ENCODE measurements at regions not wholly inside any gene's neighbourhood (a gene's known extent, or its start where the extent isn't known, plus 50 kb on each side); places are given as distances from the start of the nearest gene placed in this dataset.

- TF ChIP-seq ZFP3 (CRISPR knock-in tag; IDR thresholded peaks at IDR 0.05) (no peak), BACH2 (CRISPR knock-in tag; IDR thresholded peaks at IDR 0.05; ENCODE audit: borderline replicate concordance) (no peak), PATZ1 (CRISPR knock-in tag; IDR thresholded peaks at IDR 0.05; ENCODE audit: borderline replicate concordance) (no peak), CREB5 (CRISPR knock-in tag; IDR thresholded peaks at IDR 0.05; ENCODE audit: low read depth) (no peak), GLIS3 (CRISPR knock-in tag; IDR thresholded peaks at IDR 0.05) (no peak), TOX (CRISPR knock-in tag; IDR thresholded peaks at IDR 0.05; ENCODE audit: borderline replicate concordance) (no peak), ESRRG (CRISPR knock-in tag; IDR thresholded peaks at IDR 0.05) (no peak)
- TF ChIP-seq, protein P1, sequence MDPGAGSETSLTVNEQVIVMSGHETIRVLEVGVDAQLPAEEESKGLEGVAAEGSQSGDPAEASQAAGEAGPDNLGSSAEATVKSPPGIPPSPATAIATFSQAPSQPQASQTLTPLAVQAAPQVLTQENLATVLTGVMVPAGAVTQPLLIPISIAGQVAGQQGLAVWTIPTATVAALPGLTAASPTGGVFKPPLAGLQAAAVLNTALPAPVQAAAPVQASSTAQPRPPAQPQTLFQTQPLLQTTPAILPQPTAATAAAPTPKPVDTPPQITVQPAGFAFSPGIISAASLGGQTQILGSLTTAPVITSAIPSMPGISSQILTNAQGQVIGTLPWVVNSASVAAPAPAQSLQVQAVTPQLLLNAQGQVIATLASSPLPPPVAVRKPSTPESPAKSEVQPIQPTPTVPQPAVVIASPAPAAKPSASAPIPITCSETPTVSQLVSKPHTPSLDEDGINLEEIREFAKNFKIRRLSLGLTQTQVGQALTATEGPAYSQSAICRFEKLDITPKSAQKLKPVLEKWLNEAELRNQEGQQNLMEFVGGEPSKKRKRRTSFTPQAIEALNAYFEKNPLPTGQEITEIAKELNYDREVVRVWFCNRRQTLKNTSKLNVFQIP (CRISPR knock-in tag; IDR thresholded peaks at IDR 0.05; ENCODE audit: borderline replicate concordance, low read depth) = no peak
- TF ChIP-seq, protein P2, sequence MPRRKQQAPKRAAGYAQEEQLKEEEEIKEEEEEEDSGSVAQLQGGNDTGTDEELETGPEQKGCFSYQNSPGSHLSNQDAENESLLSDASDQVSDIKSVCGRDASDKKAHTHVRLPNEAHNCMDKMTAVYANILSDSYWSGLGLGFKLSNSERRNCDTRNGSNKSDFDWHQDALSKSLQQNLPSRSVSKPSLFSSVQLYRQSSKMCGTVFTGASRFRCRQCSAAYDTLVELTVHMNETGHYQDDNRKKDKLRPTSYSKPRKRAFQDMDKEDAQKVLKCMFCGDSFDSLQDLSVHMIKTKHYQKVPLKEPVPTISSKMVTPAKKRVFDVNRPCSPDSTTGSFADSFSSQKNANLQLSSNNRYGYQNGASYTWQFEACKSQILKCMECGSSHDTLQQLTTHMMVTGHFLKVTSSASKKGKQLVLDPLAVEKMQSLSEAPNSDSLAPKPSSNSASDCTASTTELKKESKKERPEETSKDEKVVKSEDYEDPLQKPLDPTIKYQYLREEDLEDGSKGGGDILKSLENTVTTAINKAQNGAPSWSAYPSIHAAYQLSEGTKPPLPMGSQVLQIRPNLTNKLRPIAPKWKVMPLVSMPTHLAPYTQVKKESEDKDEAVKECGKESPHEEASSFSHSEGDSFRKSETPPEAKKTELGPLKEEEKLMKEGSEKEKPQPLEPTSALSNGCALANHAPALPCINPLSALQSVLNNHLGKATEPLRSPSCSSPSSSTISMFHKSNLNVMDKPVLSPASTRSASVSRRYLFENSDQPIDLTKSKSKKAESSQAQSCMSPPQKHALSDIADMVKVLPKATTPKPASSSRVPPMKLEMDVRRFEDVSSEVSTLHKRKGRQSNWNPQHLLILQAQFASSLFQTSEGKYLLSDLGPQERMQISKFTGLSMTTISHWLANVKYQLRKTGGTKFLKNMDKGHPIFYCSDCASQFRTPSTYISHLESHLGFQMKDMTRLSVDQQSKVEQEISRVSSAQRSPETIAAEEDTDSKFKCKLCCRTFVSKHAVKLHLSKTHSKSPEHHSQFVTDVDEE (CRISPR knock-in tag; IDR thresholded peaks at IDR 0.05) = no peak
- ATAC-seq = no peak
Observed at GRCh38 chr6:86255973-86256372, 613.3 kb upstream of the SYNCRIP start.

DNA sequence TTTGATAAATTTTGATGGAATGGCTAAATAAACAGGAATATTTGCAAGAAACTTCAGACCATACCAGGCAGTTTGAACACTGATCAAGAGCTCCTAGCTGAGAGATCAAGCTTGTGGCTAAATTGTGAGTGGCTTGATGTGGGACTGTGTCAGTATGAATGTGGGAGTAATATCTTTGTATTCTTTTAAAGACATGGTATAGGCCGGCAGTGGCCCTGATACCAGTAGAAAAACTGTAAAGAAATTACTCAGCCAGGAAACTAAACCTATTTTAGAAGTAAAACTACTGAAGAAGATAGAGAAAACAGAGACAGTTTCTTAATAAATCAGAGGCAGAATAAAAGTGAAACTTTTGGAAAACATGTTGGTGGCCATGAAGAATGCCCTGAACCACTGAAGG, 608.4 kb upstream of the SYNCRIP start:
- no peak for TF ChIP-seq ZNF565 (CRISPR knock-in tag; conservative IDR thresholded peaks at IDR 0.05; ENCODE audit: low read depth)
- no peak for ATAC-seq

DNA sequence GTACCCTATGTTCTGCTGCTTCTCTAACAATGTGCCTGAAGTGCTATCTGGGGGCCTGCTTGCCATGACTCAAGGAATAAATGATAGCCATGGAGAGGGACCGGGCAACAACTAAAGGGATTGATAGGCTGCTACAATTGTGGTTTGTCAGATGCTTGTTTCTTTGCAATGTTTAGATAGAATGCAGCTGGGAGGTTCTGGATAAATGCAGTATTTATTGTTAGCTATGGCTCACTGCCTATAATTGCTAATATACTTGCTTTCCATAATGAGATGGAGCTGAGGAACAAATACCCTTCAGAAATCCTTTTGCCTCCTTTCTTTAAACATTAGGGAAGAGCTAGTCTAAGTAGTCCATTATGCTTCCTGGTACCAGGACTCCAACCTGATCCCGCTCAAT, 575.2 kb upstream of the SYNCRIP start:
- TF ChIP-seq TOX (CRISPR knock-in tag; IDR thresholded peaks at IDR 0.05; ENCODE audit: borderline replicate concordance) = no peak
- no peak for TF ChIP-seq ZFP3 (CRISPR knock-in tag; IDR thresholded peaks at IDR 0.05)
- no peak for TF ChIP-seq ISL1 (CRISPR knock-in tag; IDR thresholded peaks at IDR 0.05)
- no peak for TF ChIP-seq SNAI2 (CRISPR knock-in tag; IDR thresholded peaks at IDR 0.05)
- TF ChIP-seq ZFP30 (CRISPR knock-in tag; IDR thresholded peaks at IDR 0.05) = no peak
- no peak for TF ChIP-seq CREB5 (CRISPR knock-in tag; IDR thresholded peaks at IDR 0.05; ENCODE audit: low read depth)
- TF ChIP-seq, protein P2 (CRISPR knock-in tag; IDR thresholded peaks at IDR 0.05) = no peak
- TF ChIP-seq ARNTL (CRISPR knock-in tag; IDR thresholded peaks at IDR 0.05; ENCODE audit: borderline replicate concordance, low read depth) = no peak
- no peak for TF ChIP-seq OSR1 (CRISPR knock-in tag; IDR thresholded peaks at IDR 0.05)
- no peak for TF ChIP-seq ZNF70 (CRISPR knock-in tag; IDR thresholded peaks at IDR 0.05)

More for the DNA sequence above, 575.2 kb upstream of the SYNCRIP start:
- no peak for ATAC-seq

Measured in SK-N-SH treated with all-trans-retinoic acid at 6 μM for 48 hours (cell line).